Panc1 (cell line): ENCODE measurements at regions not wholly inside any gene's neighbourhood (a gene's known extent, or its start where the extent isn't known, plus 50 kb on each side); places are given as distances from the start of the nearest gene placed in this dataset.

Experiments used
- ATAC-seq: fragments of 200-7000 bp; cut with Tn5 transposase; 2 replicates; pipeline ENCODE4 v1.9.1; 2020; ENCODE audit warnings: mild to moderate bottlenecking, moderate library complexity
- BruUV-seq: library from RNA; stranded (reverse); fragments of 400-500 nt; replicated peaks from 2 replicates; lab custom pipeline; 2021; lab: Mats Ljungman, UMichigan
- CTCF ChIA-PET: fragments of 300-600 bp; sonication (Branson Sonifier 250); formaldehyde crosslinking; loops from one replicate; lab custom pipeline; 2022; ENCODE audit warnings: antibody characterized with exemption; lab: Charles Lee
- POLR2A ChIA-PET: fragments of 300-600 bp; sonication (Branson Sonifier 250); formaldehyde crosslinking; loops from one replicate; lab custom pipeline; 2022; ENCODE audit warnings: antibody characterized with exemption; lab: Charles Lee
- DNase-seq: peaks from one replicate; pipeline ENCODE4 v3.0.0-alpha.2; 2010; ENCODE audit warnings: low read depth, low spot score
- H3K27ac ChIP-seq: 2 replicates; pipeline ENCODE4 v1.5.1; 2011; ENCODE audit warnings: mild to moderate bottlenecking, low read length, inconsistent platforms
- H3K27me3 ChIP-seq: fragments of 200-500 bp; sonication (Bioruptor generic); 2 replicates; pipeline ENCODE4 v1.6.0; 2014; ENCODE audit warnings: low read length, inconsistent platforms; ENCODE audit not compliant: control insufficient read depth, insufficient read depth
- H3K36me3 ChIP-seq: fragments of 200-500 bp; sonication (Bioruptor generic); 2 replicates; pipeline ENCODE4 v1.5.1; 2014; ENCODE audit warnings: inconsistent platforms, mild to moderate bottlenecking, low read length, moderate library complexity; ENCODE audit not compliant: control insufficient read depth, insufficient read depth
- H3K4me1 ChIP-seq: 2 replicates; pipeline ENCODE4 v1.5.1; 2011; ENCODE audit warnings: inconsistent platforms, mild to moderate bottlenecking, low read length, moderate library complexity; ENCODE audit not compliant: control insufficient read depth, insufficient read depth
- H3K4me3 ChIP-seq, 2 experiments: 2 replicates each; pipeline ENCODE4 v1.5.1; 2011 to 2012; ENCODE audit warnings: low read depth in 2 of 2, low read length in 2 of 2, mild to moderate bottlenecking in 2 of 2, inconsistent platforms in 1 of 2, moderate library complexity in 1 of 2
- H3K9me3 ChIP-seq: fragments of 200-500 bp; sonication (Bioruptor generic); 2 replicates; pipeline ENCODE4 v1.5.1; 2014; ENCODE audit warnings: low read depth, mild to moderate bottlenecking, inconsistent platforms, low read length, moderate library complexity; ENCODE audit not compliant: control insufficient read depth, insufficient read depth
- POLR2AphosphoS5 ChIP-seq: IDR thresholded peaks from 2 replicates; pipeline ENCODE4 v1.6.1; 2012; ENCODE audit warnings: mild to moderate bottlenecking, low read depth, low read length, moderate library complexity
- SIN3A ChIP-seq: IDR thresholded peaks from 2 replicates; pipeline ENCODE4 v1.6.1; 2012; ENCODE audit warnings: low read depth, mild to moderate bottlenecking, low read length, moderate library complexity, borderline replicate concordance; ENCODE audit not compliant: insufficient read depth
- TCF7L2 ChIP-seq: IDR thresholded peaks from 2 replicates; pipeline ENCODE4 v1.6.1; 2011; ENCODE audit warnings: mild to moderate bottlenecking, low read depth, low read length, inconsistent platforms
- in situ Hi-C: cut with HindIII; loops from 2 replicates; pipeline ENCODE4 v1.10.0; 2016; ENCODE audit warnings: low sequenced_read_pairs, low pct_unique_long_range_greater_than_20kb
- intact Hi-C: fragments of 100-400 bp; cut with micrococcal nuclease; formaldehyde crosslinking; loops from one replicate; pipeline ENCODE4 v1.10.0; 2022; ENCODE audit not compliant: unreplicated experiment
- TF ChIP-seq, protein P1 (sequence below), 2 experiments: IDR thresholded peaks; 2 replicates each; pipeline ENCODE4 v1.6.1; 2011 to 2012; ENCODE audit warnings: low read depth in 2 of 2, control low read depth in 1 of 2, low read length in 1 of 2, mild to moderate bottlenecking in 1 of 2, moderate library complexity in 1 of 2; ENCODE audit not compliant: insufficient read depth in 1 of 2
- TF ChIP-seq, protein P2 (sequence below): fragments of 450-650 bp; IDR thresholded peaks from 2 replicates; pipeline ENCODE4 v1.5.1; 2017; ENCODE audit warnings: mild to moderate bottlenecking

DNA sequence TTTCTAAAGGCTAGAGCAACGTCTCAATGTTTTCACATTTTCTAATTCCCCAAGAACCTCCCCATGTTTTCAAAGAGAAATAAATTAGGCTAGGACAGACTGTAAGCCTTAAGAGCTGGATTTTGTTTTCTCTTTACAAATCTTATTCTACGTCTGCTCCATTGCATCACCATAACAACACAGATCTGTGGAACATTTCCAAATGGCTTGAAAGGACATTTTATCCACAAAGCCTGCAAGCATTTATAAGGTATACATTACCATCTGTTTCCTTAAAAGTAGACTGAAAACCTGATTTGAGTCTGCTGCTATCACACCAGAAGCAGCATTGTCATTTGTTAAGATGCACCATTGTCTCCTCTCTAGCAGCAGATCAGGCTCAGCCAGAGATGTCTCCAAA lies 115.3 kb upstream of the PLEKHA5 start:
- DNase-seq (no peak), ATAC-seq (no peak)
- TF ChIP-seq SIN3A (no peak), TCF7L2 (no peak), POLR2AphosphoS5 (no peak)
- TF ChIP-seq, protein P1, sequence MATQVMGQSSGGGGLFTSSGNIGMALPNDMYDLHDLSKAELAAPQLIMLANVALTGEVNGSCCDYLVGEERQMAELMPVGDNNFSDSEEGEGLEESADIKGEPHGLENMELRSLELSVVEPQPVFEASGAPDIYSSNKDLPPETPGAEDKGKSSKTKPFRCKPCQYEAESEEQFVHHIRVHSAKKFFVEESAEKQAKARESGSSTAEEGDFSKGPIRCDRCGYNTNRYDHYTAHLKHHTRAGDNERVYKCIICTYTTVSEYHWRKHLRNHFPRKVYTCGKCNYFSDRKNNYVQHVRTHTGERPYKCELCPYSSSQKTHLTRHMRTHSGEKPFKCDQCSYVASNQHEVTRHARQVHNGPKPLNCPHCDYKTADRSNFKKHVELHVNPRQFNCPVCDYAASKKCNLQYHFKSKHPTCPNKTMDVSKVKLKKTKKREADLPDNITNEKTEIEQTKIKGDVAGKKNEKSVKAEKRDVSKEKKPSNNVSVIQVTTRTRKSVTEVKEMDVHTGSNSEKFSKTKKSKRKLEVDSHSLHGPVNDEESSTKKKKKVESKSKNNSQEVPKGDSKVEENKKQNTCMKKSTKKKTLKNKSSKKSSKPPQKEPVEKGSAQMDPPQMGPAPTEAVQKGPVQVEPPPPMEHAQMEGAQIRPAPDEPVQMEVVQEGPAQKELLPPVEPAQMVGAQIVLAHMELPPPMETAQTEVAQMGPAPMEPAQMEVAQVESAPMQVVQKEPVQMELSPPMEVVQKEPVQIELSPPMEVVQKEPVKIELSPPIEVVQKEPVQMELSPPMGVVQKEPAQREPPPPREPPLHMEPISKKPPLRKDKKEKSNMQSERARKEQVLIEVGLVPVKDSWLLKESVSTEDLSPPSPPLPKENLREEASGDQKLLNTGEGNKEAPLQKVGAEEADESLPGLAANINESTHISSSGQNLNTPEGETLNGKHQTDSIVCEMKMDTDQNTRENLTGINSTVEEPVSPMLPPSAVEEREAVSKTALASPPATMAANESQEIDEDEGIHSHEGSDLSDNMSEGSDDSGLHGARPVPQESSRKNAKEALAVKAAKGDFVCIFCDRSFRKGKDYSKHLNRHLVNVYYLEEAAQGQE (IDR thresholded peaks at IDR 0.05; ENCODE audit: insufficient read depth in 1 of 2, low read depth in 2 of 2, low read length in 1 of 2), result no peak
- TF ChIP-seq, protein P2, sequence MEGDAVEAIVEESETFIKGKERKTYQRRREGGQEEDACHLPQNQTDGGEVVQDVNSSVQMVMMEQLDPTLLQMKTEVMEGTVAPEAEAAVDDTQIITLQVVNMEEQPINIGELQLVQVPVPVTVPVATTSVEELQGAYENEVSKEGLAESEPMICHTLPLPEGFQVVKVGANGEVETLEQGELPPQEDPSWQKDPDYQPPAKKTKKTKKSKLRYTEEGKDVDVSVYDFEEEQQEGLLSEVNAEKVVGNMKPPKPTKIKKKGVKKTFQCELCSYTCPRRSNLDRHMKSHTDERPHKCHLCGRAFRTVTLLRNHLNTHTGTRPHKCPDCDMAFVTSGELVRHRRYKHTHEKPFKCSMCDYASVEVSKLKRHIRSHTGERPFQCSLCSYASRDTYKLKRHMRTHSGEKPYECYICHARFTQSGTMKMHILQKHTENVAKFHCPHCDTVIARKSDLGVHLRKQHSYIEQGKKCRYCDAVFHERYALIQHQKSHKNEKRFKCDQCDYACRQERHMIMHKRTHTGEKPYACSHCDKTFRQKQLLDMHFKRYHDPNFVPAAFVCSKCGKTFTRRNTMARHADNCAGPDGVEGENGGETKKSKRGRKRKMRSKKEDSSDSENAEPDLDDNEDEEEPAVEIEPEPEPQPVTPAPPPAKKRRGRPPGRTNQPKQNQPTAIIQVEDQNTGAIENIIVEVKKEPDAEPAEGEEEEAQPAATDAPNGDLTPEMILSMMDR, result no peak
- Histone ChIP-seq H3K27me3 (no peaks in the 10 kb centered on the region), H3K36me3 (no peaks in the 10 kb centered on the region), H3K4me3 (no peak overlapping the region), H3K27ac (no peak overlapping the region), H3K4me1 (no peaks in the 10 kb centered on the region), H3K9me3 (no peaks in the 10 kb centered on the region)
- no TSS peak for BruUV-seq
- POLR2A ChIA-PET, result no interaction called here
- in situ Hi-C loops (no loop called here), intact Hi-C loops (no loop called here)
- CTCF ChIA-PET, result no interaction called here

DNA sequence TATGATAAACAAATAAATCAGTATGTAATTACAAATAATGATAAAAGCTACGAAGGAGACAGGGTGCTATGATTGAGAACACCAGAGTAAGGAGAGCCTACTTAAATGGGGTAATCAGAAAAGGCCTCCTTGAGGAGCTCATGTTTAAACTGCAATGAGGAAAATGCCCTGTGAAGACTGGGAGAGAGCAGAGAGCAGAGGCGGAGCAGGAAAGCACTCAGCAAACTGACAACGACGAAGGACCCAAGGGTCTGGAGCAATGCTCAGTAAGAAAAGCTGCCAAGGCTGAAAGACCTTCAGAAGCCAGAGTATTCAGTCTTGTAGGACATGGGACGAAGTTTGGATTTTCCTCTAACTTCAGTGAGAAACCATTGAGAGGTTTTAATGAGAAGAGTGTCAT lies 114.2 kb upstream of the PLEKHA5 start:
- no peak for DNase-seq
- Histone ChIP-seq H3K27ac (no peak overlapping the region), H3K9me3 (no peaks in the 10 kb centered on the region), H3K27me3 (no peaks in the 10 kb centered on the region), H3K36me3 (no peaks in the 10 kb centered on the region), H3K4me1 (no peaks in the 10 kb centered on the region), H3K4me3 (no peak overlapping the region)
- ChIA-PET POLR2A (no interaction called here), CTCF (no interaction called here)
- no peak for ATAC-seq
- TF ChIP-seq SIN3A, result no peak
- BruUV-seq, result no TSS peak
- intact Hi-C loops (no loop called here), in situ Hi-C loops (no loop called here)

DNA sequence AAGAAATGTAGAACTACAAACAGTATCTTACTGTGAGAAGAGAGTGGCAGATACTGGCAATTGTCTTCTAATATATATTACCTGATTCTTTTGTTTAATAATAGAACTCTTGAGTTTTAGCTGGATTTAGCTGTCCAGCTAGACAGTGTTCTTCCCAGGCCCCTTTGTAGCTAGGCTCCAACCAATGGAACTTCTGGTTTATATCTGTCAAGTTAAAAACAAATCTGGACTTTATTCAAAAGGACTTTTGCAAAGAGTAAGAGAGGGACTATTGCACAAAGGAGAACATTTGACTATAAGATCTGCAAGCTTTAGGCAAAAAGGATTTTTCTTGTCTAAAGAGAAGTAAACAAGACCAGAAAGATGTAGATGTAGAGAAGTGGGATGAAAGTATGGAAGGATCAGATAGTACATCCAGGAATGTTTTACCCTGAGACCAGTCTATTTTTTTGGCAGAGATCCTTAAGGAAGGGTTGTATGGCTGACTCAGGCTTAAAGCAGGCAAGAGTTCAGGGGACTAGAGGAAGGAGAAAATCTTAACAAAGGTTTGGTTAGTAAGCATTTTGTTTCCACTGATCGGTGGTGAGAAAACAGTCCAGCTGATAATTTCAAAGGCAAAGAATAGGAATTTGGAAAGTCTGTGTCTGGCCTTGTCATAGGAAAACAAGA lies 111.1 kb upstream of the PLEKHA5 start:
- no TSS peak for BruUV-seq
- Histone ChIP-seq H3K4me3 (no peak overlapping the region), H3K4me1 (no peaks in the 10 kb centered on the region), H3K27ac (no peak overlapping the region), H3K9me3 (no peaks in the 10 kb centered on the region), H3K27me3 (no peaks in the 10 kb centered on the region), H3K36me3 (no peaks in the 10 kb centered on the region)
- CTCF ChIA-PET, result no interaction called here
- no peak for DNase-seq
- intact Hi-C loops (no loop called here), in situ Hi-C loops (no loop called here)
- POLR2A ChIA-PET, result no interaction called here
- ATAC-seq, result no peak
- TF ChIP-seq SIN3A (no peak), POLR2AphosphoS5 (no peak)
- TF ChIP-seq, protein P1 (IDR thresholded peaks at IDR 0.05; ENCODE audit: insufficient read depth in 1 of 2, low read depth in 2 of 2, low read length in 1 of 2), result no peak
